ENCODE measurements at regions not wholly inside any gene's neighbourhood (a gene's known extent, or its start where the extent isn't known, plus 50 kb on each side); places are given as distances from the start of the nearest gene placed in this dataset.

- intact Hi-C loops (cut with micrococcal nuclease; ENCODE audit: unreplicated experiment) = no loop called here
- H3K27ac Mint-ChIP-seq (ENCODE audit: unreplicated experiment) = peak overlapping the region; percentile 83
- no TSS peak for BruUV-seq (replicated peaks)
- no peak for TF ChIP-seq CTCF (IDR thresholded peaks at IDR 0.05; ENCODE audit: insufficient read depth in 1 of 2, low read depth in 1 of 2, low read length in 1 of 2, severe bottlenecking in 1 of 2, unreplicated experiment in 1 of 2)
- H3K27me3 Mint-ChIP-seq (ENCODE audit: insufficient read depth, unreplicated experiment) = no peaks in the 10 kb centered on the region
- peaks cover 19% of the 10 kb centered on the region for H3K4me1 Mint-ChIP-seq (ENCODE audit: low read depth, unreplicated experiment)
- Histone ChIP-seq H3K36me3 (ENCODE audit: control insufficient read depth, insufficient read depth, low read length) (no peaks in the 10 kb centered on the region), H3K4me1 (peaks cover 37% of the 10 kb centered on the region), H3K4me3 (ENCODE audit: low read depth, low read length) (no peak overlapping the region), H3K9me3 (peaks cover 4% of the 10 kb centered on the region), H3K27me3 (replicated peaks; ENCODE audit: control insufficient read depth, insufficient read depth, low read length) (no peaks in the 10 kb centered on the region)
- H3K9me3 Mint-ChIP-seq (ENCODE audit: unreplicated experiment) = no peaks in the 10 kb centered on the region
- H3K36me3 Mint-ChIP-seq (ENCODE audit: insufficient read depth, unreplicated experiment) = no peaks in the 10 kb centered on the region
- ChIA-PET POLR2A (no interaction called here), CTCF (no interaction called here)
- DNase-seq = no peak
- H3K4me3 Mint-ChIP-seq (ENCODE audit: unreplicated experiment) = no peak overlapping the region
Measured at GRCh38 chr15:91537856-91538255, 315.7 kb upstream of the SLCO3A1 start.

- Mint-ChIP-seq H3K4me1 (ENCODE audit: low read depth, unreplicated experiment) (peaks cover 19% of the 10 kb centered on the region), H3K4me3 (ENCODE audit: unreplicated experiment) (no peak overlapping the region), H3K36me3 (ENCODE audit: insufficient read depth, unreplicated experiment) (no peaks in the 10 kb centered on the region), H3K27me3 (ENCODE audit: insufficient read depth, unreplicated experiment) (no peaks in the 10 kb centered on the region), H3K9me3 (ENCODE audit: unreplicated experiment) (no peaks in the 10 kb centered on the region), H3K27ac (ENCODE audit: unreplicated experiment) (no peak overlapping the region)
- Histone ChIP-seq H3K27me3 (replicated peaks; ENCODE audit: control insufficient read depth, insufficient read depth, low read length) (no peaks in the 10 kb centered on the region), H3K4me1 (peaks cover 37% of the 10 kb centered on the region), H3K4me3 (ENCODE audit: low read depth, low read length) (no peak overlapping the region), H3K36me3 (ENCODE audit: control insufficient read depth, insufficient read depth, low read length) (no peaks in the 10 kb centered on the region), H3K9me3 (peaks cover 4% of the 10 kb centered on the region)
- DNase-seq = no peak
- no TSS peak for BruUV-seq (replicated peaks)
- no peak for TF ChIP-seq CTCF (IDR thresholded peaks at IDR 0.05; ENCODE audit: insufficient read depth in 1 of 2, low read depth in 1 of 2, low read length in 1 of 2, severe bottlenecking in 1 of 2, unreplicated experiment in 1 of 2)
- intact Hi-C loops (cut with micrococcal nuclease; ENCODE audit: unreplicated experiment) = no loop called here
- ChIA-PET POLR2A (no interaction called here), CTCF (no interaction called here)
Measured at GRCh38 chr15:91538782-91539181, 314.7 kb upstream of the SLCO3A1 start.

- Histone ChIP-seq H3K36me3 (ENCODE audit: control insufficient read depth, insufficient read depth, low read length) (no peaks in the 10 kb centered on the region), H3K4me3 (ENCODE audit: low read depth, low read length) (no peak overlapping the region), H3K9me3 (no peaks in the 10 kb centered on the region; the same call in none of the 2 replicates), H3K27me3 (replicated peaks; ENCODE audit: control insufficient read depth, insufficient read depth, low read length) (no peaks in the 10 kb centered on the region), H3K4me1 (peaks cover 31% of the 10 kb centered on the region)
- CTCF ChIA-PET = no interaction called here
- no peak for TF ChIP-seq CTCF (IDR thresholded peaks at IDR 0.05; ENCODE audit: insufficient read depth in 1 of 2, low read depth in 1 of 2, low read length in 1 of 2, severe bottlenecking in 1 of 2, unreplicated experiment in 1 of 2)
- Mint-ChIP-seq H3K4me1 (ENCODE audit: low read depth, unreplicated experiment) (peaks cover 19% of the 10 kb centered on the region), H3K36me3 (ENCODE audit: insufficient read depth, unreplicated experiment) (no peaks in the 10 kb centered on the region), H3K27me3 (ENCODE audit: insufficient read depth, unreplicated experiment) (no peaks in the 10 kb centered on the region), H3K27ac (ENCODE audit: unreplicated experiment) (no peak overlapping the region), H3K4me3 (ENCODE audit: unreplicated experiment) (no peak overlapping the region), H3K9me3 (ENCODE audit: unreplicated experiment) (no peaks in the 10 kb centered on the region)
- DNase-seq = no peak
- POLR2A ChIA-PET = no interaction called here
- no TSS peak for BruUV-seq (replicated peaks)
- intact Hi-C loops (cut with micrococcal nuclease; ENCODE audit: unreplicated experiment) = no loop called here
Measured at GRCh38 chr15:91541286-91541685, 312.2 kb upstream of the SLCO3A1 start.
